Neural cell (in vitro differentiated cells): ENCODE measurements at regions not wholly inside any gene's neighbourhood (a gene's known extent, or its start where the extent isn't known, plus 50 kb on each side); places are given as distances from the start of the nearest gene placed in this dataset.

Experiments used
- H2AFZ ChIP-seq: fragments of 200-600, 300-800 bp; sonication (generic), shearing (Covaris generic); 2 replicates; pipeline ENCODE4 v1.6.0; 2014; ENCODE audit warnings: low read depth, mild to moderate bottlenecking, antibody characterized with exemption, low read length, moderate library complexity
- H3F3A ChIP-seq: fragments of 200-600 bp; shearing (Covaris generic); 2 replicates; pipeline ENCODE4 v1.6.1; 2016; ENCODE audit warnings: mild to moderate bottlenecking, moderate library complexity, mixed read lengths, antibody characterized with exemption, low read length; ENCODE audit not compliant: insufficient read depth, poor library complexity, severe bottlenecking
- H3K27ac ChIP-seq: fragments of 200-600, 300-800 bp; sonication (generic), shearing (Covaris generic); 2 replicates; pipeline ENCODE4 v1.5.1; 2014; ENCODE audit warnings: mild to moderate bottlenecking, low read length, moderate library complexity
- H3K27me3 ChIP-seq: fragments of 300-800, 200-600 bp; sonication (generic), shearing (Covaris generic); 2 replicates; pipeline ENCODE4 v1.6.0; 2014; ENCODE audit warnings: mild to moderate bottlenecking, low read depth, low read length, moderate library complexity; ENCODE audit not compliant: insufficient read depth
- H3K36me3 ChIP-seq: fragments of 300-800, 200-600 bp; sonication (generic), shearing (Covaris generic); 2 replicates; pipeline ENCODE4 v1.5.1; 2014; ENCODE audit warnings: mild to moderate bottlenecking, antibody characterized with exemption, low read length, moderate library complexity; ENCODE audit not compliant: insufficient read depth
- H3K4me2 ChIP-seq: fragments of 300-800, 200-600 bp; sonication (generic), shearing (Covaris generic); 2 replicates; pipeline ENCODE4 v1.6.0; 2014; ENCODE audit warnings: mild to moderate bottlenecking, low read length
- H3K4me3 ChIP-seq: fragments of 300-800, 200-600 bp; sonication (generic), shearing (Covaris generic); 2 replicates; pipeline ENCODE4 v1.5.1; 2014; ENCODE audit warnings: mild to moderate bottlenecking, low read length, moderate library complexity
- H3K79me2 ChIP-seq: fragments of 200-600 bp; shearing (Covaris generic); replicated peaks from 2 replicates; pipeline ENCODE4 v1.6.0; 2014; ENCODE audit warnings: mild to moderate bottlenecking, low read length, moderate library complexity; ENCODE audit not compliant: insufficient read depth
- H3K9ac ChIP-seq: fragments of 300-800, 200-600 bp; sonication (generic), shearing (Covaris generic); 2 replicates; pipeline ENCODE4 v1.6.1; 2016; ENCODE audit warnings: mild to moderate bottlenecking, low read length, mixed read lengths
- H3K9me2 ChIP-seq: fragments of 200-600 bp; shearing (Covaris generic); 2 replicates; pipeline ENCODE4 v1.6.1; 2016; ENCODE audit warnings: mild to moderate bottlenecking, low read length, mixed read lengths; ENCODE audit not compliant: insufficient read depth
- H3K9me3 ChIP-seq: fragments of 200-600, 300-800 bp; sonication (generic), shearing (Covaris generic); 2 replicates; pipeline ENCODE4 v1.6.1; 2016; ENCODE audit warnings: mild to moderate bottlenecking, mixed run types, low read length, moderate library complexity, mixed read lengths
- H4K20me1 ChIP-seq: fragments of 200-600 bp; shearing (Covaris generic); 2 replicates; pipeline ENCODE4 v1.6.1; 2016; ENCODE audit warnings: mild to moderate bottlenecking, mixed run types; ENCODE audit not compliant: insufficient read depth
- CTCF ChIP-seq: fragments of 450-650 bp; IDR thresholded peaks from 2 replicates; pipeline ENCODE4 v1.5.1; 2014; ENCODE audit warnings: antibody characterized with exemption, mild to moderate bottlenecking, moderate library complexity; ENCODE audit not compliant: poor library complexity, severe bottlenecking
- EP300 ChIP-seq: fragments of 450-650 bp; conservative IDR thresholded peaks from 2 replicates; pipeline ENCODE4 v1.6.1; 2014; ENCODE audit warnings: antibody characterized with exemption, mild to moderate bottlenecking, moderate library complexity; ENCODE audit not compliant: poor library complexity, severe bottlenecking
- EZH2 ChIP-seq: fragments of 200-600, 300-800 bp; shearing (Covaris generic), sonication (generic); IDR thresholded peaks from 2 replicates; pipeline ENCODE4 v1.6.1; 2014; ENCODE audit warnings: antibody characterized with exemption, low read length, borderline replicate concordance, mild to moderate bottlenecking; ENCODE audit not compliant: insufficient read depth, poor library complexity, severe bottlenecking
- MXI1 ChIP-seq: fragments of 450-650 bp; conservative IDR thresholded peaks from 2 replicates; pipeline ENCODE4 v1.6.1; 2014; ENCODE audit warnings: antibody characterized with exemption, mild to moderate bottlenecking; ENCODE audit not compliant: poor library complexity, severe bottlenecking
- POLR2AphosphoS5 ChIP-seq: IDR thresholded peaks from 2 replicates; pipeline ENCODE4 v1.6.1; 2012
- RAD21 ChIP-seq: fragments of 450-650 bp; conservative IDR thresholded peaks from 2 replicates; pipeline ENCODE4 v1.6.1; 2014; ENCODE audit warnings: antibody characterized with exemption, mild to moderate bottlenecking, moderate library complexity
- SMC3 ChIP-seq: fragments of 450-650 bp; conservative IDR thresholded peaks from 2 replicates; pipeline ENCODE4 v1.6.1; 2014; ENCODE audit warnings: antibody characterized with exemption, mild to moderate bottlenecking, moderate library complexity; ENCODE audit not compliant: poor library complexity
- TAF1 ChIP-seq: IDR thresholded peaks from 2 replicates; pipeline ENCODE4 v1.6.1; 2012; ENCODE audit warnings: low read depth
- TF ChIP-seq, protein P1 (sequence below): IDR thresholded peaks from 2 replicates; pipeline ENCODE4 v1.6.1; 2012; ENCODE audit warnings: borderline replicate concordance

DNA sequence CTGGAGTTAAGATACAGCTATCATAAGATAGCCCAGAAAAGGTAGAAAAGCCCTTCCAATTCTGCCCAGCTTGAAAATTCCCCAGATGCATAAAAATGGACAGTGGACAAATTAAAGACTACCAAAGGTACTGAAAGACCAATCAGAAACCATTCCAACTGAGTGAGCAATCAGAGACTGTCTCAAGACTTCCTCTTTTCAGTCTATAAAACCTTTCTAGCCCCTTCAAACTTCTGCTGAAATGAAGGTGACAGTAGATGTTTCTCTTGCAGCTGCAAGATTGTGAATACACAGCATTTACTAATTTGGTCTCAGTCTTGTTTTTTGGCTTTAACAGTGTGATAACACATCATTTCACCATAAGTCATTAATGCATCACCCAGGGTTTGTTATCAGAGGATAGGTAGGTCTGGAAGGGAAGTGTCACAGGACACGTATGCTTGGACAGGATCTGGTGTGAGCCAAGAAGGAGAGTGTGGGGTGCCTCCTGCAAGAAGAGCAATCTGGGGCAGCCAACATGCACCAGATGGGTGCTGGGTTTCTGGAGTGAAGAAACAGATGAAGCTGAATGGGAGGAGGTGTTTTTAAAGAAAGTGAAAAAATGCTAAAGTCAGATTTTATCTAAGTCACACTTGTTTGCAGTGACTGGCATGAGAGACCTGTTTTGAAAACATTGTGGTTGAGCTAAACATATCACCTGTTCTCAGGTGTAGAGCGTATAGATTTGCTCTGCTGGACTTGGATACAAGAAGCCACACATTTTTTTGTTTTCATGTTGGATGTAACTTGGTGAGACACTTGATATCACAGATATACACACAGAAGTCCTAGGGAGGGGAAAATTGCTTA lies 75.3 kb upstream of the DDX18 start:
- H3F3A ChIP-seq = no peaks in the 10 kb centered on the region
- H2AFZ ChIP-seq = no peak overlapping the region
- no peaks in the 10 kb centered on the region for H3K27me3 ChIP-seq
- H3K27ac ChIP-seq = no peak overlapping the region
- H3K9me2 ChIP-seq = no peaks in the 10 kb centered on the region
- no peak overlapping the region for H3K9ac ChIP-seq
- H3K4me3 ChIP-seq = no peak overlapping the region
- no peaks in the 10 kb centered on the region for H3K36me3 ChIP-seq
- no peaks in the 10 kb centered on the region for H4K20me1 ChIP-seq
- H3K79me2 ChIP-seq = no peaks in the 10 kb centered on the region
- TF ChIP-seq MXI1 (no peak), EP300 (no peak)
- no peak overlapping the region for H3K4me2 ChIP-seq
- H3K9me3 ChIP-seq = no peaks in the 10 kb centered on the region

GRCh38 chr2:117745537-117745936 lies 69.0 kb upstream of the DDX18 start:
- Histone ChIP-seq H2AFZ (no peak overlapping the region), H3K4me3 (no peak overlapping the region), H3K27ac (no peak overlapping the region), H3K9me3 (no peaks in the 10 kb centered on the region), H4K20me1 (no peaks in the 10 kb centered on the region), H3F3A (no peaks in the 10 kb centered on the region), H3K9ac (no peak overlapping the region), H3K79me2 (no peaks in the 10 kb centered on the region), H3K27me3 (no peaks in the 10 kb centered on the region), H3K9me2 (no peaks in the 10 kb centered on the region), H3K4me2 (no peak overlapping the region), H3K36me3 (no peaks in the 10 kb centered on the region)
- no peak for TF ChIP-seq POLR2AphosphoS5
- TF ChIP-seq EP300 = no peak
- no peak for TF ChIP-seq MXI1
- TF ChIP-seq CTCF = no peak
- TF ChIP-seq TAF1 = no peak
- TF ChIP-seq EZH2 = no peak
- TF ChIP-seq SMC3 = no peak
- TF ChIP-seq, protein P1, sequence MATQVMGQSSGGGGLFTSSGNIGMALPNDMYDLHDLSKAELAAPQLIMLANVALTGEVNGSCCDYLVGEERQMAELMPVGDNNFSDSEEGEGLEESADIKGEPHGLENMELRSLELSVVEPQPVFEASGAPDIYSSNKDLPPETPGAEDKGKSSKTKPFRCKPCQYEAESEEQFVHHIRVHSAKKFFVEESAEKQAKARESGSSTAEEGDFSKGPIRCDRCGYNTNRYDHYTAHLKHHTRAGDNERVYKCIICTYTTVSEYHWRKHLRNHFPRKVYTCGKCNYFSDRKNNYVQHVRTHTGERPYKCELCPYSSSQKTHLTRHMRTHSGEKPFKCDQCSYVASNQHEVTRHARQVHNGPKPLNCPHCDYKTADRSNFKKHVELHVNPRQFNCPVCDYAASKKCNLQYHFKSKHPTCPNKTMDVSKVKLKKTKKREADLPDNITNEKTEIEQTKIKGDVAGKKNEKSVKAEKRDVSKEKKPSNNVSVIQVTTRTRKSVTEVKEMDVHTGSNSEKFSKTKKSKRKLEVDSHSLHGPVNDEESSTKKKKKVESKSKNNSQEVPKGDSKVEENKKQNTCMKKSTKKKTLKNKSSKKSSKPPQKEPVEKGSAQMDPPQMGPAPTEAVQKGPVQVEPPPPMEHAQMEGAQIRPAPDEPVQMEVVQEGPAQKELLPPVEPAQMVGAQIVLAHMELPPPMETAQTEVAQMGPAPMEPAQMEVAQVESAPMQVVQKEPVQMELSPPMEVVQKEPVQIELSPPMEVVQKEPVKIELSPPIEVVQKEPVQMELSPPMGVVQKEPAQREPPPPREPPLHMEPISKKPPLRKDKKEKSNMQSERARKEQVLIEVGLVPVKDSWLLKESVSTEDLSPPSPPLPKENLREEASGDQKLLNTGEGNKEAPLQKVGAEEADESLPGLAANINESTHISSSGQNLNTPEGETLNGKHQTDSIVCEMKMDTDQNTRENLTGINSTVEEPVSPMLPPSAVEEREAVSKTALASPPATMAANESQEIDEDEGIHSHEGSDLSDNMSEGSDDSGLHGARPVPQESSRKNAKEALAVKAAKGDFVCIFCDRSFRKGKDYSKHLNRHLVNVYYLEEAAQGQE = no peak
- TF ChIP-seq RAD21 = no peak
